GM12873 (cell line): ENCODE measurements at regions not wholly inside any gene's neighbourhood (a gene's known extent, or its start where the extent isn't known, plus 50 kb on each side); places are given as distances from the start of the nearest gene placed in this dataset.

ENCODE experiments used
- TF ChIP-seq, protein P1 (sequence below): IDR thresholded peaks from 2 replicates; pipeline ENCODE4 v1.5.1; 2012; ENCODE audit warnings: low read depth, mild to moderate bottlenecking, moderate library complexity, low read length, control low read depth; ENCODE audit not compliant: insufficient read depth; ENCODE audit errors: missing control alignments

DNA sequence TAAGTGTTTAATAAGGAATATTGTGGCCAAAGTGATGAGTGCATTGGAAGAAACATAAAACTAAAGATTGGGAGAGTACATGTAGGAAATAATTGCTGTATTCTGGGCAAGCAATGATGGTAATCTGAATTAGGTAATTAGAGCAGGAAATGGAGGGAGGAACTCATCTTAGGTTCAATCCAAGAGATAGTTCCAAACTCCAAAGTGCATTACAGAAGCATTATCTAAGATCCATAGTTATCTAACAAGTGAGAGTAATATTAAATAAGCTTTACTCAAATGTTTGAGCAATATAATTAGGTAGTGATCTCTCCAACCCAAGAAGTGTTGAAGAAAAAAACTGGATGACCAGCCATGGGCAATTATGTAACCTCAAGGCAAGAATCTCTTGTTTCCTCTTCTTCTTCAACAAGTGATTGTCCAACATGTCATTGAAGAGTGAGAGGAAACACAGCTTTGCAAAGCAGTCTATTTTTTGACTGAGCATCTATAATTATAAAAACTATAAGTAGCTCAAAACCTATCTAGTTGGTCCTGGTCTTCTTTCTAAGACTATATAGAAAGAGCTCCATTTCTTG lies 181.2 kb upstream of the TNFAIP3 start:
- TF ChIP-seq, protein P1, sequence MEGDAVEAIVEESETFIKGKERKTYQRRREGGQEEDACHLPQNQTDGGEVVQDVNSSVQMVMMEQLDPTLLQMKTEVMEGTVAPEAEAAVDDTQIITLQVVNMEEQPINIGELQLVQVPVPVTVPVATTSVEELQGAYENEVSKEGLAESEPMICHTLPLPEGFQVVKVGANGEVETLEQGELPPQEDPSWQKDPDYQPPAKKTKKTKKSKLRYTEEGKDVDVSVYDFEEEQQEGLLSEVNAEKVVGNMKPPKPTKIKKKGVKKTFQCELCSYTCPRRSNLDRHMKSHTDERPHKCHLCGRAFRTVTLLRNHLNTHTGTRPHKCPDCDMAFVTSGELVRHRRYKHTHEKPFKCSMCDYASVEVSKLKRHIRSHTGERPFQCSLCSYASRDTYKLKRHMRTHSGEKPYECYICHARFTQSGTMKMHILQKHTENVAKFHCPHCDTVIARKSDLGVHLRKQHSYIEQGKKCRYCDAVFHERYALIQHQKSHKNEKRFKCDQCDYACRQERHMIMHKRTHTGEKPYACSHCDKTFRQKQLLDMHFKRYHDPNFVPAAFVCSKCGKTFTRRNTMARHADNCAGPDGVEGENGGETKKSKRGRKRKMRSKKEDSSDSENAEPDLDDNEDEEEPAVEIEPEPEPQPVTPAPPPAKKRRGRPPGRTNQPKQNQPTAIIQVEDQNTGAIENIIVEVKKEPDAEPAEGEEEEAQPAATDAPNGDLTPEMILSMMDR, result no peak

DNA sequence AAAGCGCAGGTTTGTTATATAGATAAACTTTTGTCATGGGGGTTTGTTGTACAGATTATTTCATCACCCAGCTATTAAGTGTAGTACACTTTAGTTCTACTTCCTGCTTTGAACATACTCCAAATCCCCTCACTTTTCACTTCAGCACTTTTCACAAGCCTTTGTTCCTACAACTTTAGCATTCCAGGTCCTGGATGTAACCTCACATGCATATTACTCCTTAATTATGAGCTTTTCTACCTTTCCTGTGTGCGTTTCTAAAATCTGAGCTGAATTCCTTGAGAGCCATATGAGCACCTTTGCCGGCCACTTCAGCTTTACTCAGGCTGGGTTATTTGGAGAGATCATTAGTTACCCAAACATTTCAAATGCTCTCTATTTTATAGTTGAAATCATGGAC lies 179.2 kb upstream of the TNFAIP3 start:
- TF ChIP-seq, protein P1, result no peak

DNA sequence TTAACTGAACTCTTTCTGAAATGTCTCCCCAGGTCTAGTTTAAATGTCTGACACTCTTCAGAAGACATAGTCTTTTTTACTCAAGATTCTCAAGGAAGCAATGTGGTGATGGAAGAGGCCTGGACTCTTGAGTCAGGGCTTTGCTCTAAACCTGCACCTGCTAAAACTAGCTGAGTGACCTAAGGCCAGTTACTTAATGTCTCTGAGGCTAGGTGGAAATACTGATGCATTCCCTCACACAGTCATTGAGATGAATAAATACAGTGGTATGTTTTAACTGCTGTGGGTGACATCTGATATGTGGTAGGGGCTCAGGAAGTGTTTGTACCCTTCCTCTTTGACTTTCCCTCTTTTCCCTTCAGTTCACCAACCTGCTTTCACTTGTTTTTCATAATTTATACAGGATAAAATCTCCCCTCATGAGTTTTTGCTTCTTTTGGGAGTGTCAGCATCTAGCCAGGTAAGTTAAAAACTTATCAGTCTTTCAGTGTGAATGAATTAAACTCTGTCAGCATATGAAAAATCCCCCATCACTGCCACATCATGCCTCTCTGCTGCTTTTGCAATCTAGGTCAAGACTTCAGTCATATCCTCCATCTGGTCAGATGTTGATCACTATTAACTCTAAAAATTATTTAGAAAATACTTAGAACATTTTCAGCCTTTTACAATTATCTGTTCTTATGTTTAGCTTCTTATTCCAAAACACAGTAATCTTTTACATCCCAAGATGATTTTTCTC lies 178.7 kb upstream of the TNFAIP3 start:
- TF ChIP-seq, protein P1, result no peak

DNA sequence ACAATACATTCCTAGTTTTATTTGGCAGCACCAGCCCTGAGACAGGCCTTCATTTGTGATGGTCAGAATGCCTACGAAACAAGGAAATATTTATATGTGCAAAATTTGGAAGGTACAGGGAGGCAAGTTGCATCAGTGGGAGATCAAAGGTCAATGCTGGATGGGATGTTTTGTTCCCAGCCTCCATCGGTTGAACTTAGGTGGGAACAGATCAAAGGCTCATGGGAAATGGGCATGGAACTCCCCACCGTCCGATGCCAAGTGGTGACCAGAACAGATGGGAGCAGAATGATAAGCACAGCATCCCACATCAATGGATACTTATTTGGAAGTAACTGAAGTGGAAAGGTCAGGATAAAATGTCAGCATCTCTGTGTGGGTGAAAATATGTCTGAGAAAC lies 177.7 kb upstream of the TNFAIP3 start:
- TF ChIP-seq, protein P1, result no peak

DNA sequence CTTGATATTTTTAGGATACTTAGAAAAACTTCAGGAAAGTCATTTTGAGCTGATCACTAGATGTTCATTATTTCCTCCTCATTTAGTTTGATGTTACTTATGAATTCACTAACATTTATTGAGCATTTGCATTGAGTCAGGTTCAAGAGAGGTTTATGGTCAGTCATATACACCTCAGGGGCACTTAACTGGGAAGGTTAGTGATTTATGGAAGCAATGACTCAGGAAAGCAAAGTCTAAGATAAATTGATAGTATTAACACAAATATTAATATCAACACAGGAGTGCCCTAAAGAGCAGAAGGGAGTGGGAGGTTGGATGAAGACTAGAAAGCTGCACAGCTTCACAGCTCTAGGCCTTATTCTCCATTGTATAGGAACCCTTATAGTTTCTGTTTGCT lies 177.0 kb upstream of the TNFAIP3 start:
- TF ChIP-seq, protein P1, result no peak

DNA sequence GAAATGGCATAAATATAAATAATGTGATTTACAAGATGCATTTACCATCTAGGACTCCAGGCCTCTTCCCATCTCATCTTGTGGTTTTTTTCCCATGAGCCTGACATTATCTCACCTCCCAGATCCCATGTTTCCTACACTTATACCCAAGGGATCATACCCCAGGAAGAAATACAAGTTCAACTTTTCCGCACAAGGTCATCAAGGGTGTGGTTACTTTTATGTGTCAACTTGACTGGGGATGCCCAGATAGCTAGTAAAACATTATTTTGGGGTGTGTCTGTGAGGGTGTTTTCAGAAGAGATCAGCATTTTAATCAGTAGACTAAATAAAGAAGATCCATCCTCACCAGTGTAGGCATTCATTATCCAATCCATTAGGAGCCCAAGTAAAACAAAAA lies 176.3 kb upstream of the TNFAIP3 start:
- TF ChIP-seq, protein P1, result no peak

DNA sequence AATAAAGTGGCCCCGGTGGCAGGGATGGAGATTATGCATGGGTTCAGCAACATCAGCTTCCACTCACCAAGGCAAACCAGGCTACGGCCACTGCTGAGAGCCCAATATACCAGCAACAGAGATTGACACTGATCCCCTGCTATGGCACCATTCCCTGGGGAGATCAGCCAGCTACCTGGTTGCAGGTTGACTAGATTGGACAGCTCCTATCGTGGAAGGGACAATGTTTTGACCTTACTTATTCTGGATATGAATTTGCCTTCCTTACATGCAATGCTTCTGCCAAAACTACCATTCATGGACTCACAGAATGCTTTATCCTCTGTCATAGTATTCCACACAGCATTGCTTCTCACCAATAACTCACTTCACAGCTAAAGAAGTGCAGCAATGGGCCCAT lies 174.8 kb upstream of the TNFAIP3 start:
- TF ChIP-seq, protein P1, result no peak
